M059J (cell line): ENCODE measurements at regions not wholly inside any gene's neighbourhood (a gene's known extent, or its start where the extent isn't known, plus 50 kb on each side); places are given as distances from the start of the nearest gene placed in this dataset.

Source experiments
- DNase-seq: peaks from one replicate; pipeline ENCODE4 v3.0.0-alpha.2; 2012; ENCODE audit warnings: low read depth

GRCh38 chr20:57079031-57080005 lies 187.1 kb downstream of the BMP7 start:
- peak; percentile 50 for DNase-seq

GRCh38 chr20:57080796-57081195 lies 185.6 kb downstream of the BMP7 start:
- peak; percentile 80 for DNase-seq

DNA sequence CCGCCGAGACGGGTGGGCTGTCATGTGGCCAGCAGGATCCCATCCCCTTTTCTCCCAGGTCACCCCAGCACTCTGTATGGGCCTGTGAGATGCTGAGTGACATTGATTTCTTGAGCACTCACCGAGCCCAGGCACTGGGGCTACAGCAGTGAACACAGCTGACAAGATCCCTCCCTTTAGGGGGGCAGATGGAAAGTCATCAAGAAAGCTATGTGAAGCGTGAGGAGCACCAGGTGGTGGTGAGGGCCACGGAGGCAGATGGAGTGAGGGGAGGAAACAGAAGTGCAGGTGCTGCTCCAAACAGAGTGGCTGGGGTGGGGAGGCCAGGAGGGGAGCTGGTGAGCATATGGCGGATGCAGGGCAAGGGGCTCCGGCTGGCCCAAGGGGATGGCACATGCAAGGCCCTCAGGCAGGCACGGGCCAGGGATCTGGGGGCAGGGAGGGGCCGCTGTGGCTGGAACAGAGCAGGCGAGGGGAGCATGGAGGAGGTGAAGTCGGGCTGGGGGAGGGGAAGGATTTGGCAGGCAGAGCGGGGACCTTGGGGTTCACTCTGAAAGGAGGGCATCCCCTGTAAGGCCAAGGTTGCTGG lies 184.0 kb downstream of the BMP7 start:
- no peak for DNase-seq

DNA sequence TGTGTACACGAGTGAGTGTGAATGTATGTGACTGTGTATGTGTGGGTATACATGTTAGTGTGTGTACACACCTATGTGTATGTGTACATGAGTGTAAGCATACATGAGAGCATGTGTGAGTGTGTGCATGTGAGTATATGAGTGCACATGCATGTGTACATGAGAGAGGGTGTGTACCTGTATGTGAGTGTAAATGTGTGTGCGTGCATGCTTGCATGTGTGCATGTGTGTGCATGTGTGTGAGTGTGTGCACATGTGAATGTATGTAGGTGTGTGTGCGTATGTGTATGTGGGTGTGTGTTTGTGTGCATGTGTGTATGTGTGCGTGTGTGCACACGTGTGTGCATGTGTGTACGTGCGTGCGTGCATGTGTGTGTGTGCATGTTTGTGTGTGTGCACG lies 183.4 kb downstream of the BMP7 start:
- DNase-seq, result no peak

- DNase-seq, result no peak
These were observed 180.4 kb downstream of the BMP7 start for GRCh38 chr20:57086066-57086465.

GRCh38 chr20:57087102-57087501 lies 179.3 kb downstream of the BMP7 start:
- no peak for DNase-seq

DNA sequence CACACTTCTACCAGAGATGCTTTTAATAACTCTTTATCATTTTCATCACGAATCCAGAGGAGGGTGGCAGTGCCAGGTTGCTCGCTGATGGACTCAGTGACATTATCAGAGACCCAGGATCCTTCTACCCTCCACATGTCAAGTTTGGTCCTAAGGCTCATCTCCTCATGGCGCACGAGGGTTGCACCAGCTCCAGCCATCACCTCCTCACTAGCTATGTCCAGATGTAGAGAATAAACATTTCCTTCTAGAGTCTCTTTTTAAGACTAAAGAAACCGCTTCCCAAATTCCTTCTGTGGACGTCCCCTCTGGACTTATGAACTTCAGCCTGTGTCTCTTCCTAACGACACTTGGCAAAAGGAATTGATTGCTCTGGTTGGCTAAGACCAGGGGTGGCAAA lies 178.7 kb downstream of the BMP7 start:
- no peak for DNase-seq

GRCh38 chr20:57088436-57088835 lies 178.0 kb downstream of the BMP7 start:
- no peak for DNase-seq

DNA sequence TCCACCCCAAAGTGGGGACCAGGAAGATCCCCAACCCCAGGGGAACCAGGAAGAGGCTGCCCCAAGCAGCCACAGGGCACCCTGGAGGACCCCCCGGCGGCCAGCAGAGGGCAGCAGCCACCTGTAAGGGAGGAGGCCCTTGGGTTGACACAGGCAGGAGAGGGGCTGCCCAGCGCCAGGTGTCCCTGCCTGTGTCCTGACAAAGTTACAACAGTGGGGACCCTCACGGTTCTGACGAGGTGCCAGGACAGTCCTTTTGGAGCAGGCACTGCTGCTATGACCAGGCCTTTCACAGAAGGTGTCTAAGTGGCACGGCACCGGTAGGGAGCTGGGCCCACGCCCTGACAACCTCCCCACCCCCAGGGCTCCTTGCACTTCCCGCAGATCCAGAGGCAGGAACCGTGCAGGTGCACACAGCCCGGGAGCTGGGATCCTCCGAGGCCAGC lies 176.7 kb downstream of the BMP7 start:
- DNase-seq, result peak; percentile 56

GRCh38 chr20:57090590-57091560 lies 175.6 kb downstream of the BMP7 start:
- no peak for DNase-seq

DNA sequence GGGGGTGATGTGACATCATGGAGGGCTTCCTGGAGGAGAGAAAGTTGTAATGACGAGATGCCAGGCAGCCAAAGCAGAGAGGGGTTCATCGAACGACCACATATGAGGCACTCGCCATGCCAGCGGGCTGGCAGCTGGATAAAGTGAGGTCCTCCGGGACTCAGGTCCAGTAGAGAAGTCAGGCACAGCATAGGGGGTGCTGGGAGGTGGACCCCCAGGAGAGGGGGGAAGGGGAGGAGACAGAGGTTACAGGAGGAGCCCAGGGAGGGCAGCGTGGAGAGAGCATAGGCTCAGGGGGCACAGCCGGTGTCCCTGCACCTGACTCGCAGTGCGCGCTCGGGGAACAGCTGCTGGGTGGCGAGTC lies 174.7 kb downstream of the BMP7 start:
- no peak for DNase-seq

- peak; percentile 43 for DNase-seq
These were observed 174.1 kb downstream of the BMP7 start for GRCh38 chr20:57092112-57092899.

DNA sequence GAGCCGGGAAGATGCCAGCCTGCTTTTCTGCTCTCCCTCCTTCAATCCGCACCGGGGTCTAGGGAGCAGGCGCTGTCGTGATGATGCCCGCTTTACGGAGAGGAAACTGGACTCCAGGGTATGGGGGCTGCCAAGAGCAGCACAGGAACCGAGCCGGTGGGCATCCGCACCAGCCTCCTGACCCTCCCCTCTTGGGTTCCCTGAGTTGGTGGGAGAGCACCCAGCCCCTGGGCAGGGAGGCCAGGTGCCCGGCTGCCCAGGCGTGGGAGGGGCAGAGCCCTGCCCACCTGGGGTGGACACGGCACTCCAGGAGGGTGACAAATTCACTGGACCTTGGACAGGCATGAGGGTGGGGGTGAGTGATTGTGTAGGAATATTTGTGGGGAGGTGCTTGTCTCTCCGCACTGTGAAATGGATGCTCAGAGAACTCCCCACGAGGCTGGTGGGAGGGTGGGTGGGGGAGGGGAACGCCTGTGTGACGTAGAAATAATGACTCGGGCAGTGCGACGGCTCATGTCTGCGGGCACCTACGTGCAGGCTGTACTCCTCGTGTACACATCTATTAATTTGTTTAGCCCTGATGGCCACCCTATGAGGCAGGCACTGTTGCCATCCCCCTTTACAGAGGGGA lies 173.4 kb downstream of the BMP7 start:
- DNase-seq, result no peak

- no peak for DNase-seq
These were observed 172.7 kb downstream of the BMP7 start for GRCh38 chr20:57093766-57094165.

GRCh38 chr20:57094252-57094891 lies 172.1 kb downstream of the BMP7 start:
- DNase-seq, result no peak

- DNase-seq, result no peak
These were observed 171.4 kb downstream of the BMP7 start for GRCh38 chr20:57094991-57095390.

DNA sequence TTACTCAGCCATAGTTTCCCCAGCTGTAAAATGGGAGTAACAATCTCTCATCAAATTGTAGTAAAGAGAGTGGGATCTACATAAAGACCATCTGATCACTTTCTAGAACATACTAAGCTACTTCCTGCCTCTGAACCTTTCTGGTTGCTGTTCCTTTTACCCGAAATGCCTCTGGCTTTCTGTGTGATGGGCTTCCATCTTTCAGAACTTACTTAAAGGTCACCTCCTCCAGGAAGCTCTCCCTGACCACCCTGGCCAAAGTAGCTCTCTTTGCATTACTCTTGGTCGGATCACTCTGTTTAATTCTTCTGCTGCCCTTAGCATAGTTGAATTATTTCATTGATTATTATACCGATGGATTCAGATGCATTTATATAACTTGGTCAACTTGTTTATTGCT lies 171.0 kb downstream of the BMP7 start:
- no peak for DNase-seq

DNA sequence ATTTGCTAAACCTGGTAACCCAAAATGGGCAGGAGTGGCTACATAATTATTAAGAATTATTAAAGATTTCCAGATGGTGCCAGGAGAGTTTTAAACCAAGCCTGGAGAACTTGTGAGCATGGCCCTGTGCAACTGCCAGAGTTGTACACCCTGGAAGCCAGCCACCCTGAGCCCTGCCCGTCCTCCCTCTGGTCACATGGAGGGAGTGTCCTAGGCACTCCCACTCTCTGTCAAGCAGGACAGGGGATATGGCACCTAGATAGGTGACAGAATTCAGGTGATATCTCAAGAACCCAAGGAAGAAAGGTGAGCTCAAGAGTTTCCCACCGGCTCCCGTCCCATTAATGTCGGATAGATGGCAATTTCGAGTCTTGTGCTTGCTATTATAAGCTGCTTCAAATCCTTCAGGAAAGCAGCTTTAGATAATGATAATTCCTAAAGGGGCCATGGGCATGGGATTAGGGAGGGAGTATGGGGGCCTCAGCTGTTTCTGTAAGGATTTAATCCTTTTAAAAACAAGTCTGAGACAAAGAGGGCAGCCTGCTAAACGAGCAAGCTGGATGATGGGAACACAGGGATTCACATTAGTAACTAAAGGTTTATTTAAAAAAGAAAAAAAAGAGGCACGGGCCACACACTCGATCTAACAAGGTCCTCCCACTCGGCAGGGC lies 169.1 kb downstream of the BMP7 start:
- no peak for DNase-seq

DNA sequence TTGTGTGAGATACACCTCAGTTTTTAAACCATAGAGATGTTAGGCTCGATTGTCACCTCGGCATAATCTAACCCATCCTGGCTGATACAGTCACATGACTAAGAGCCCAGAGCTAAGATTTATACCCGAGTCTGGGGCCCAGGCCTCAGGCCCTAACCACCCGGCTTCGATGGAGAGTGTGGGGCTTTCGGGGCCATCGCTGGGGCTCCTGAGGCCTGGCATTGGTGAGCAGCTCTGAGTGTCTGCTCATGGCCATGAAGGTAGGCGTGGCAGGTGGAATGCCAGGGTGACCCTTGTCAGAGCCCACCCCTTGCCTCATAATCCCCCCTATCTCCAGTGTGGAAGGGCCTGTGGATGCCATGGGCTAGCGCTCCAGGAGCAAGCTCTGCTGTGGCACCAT lies 164.3 kb downstream of the BMP7 start:
- DNase-seq, result no peak

GRCh38 chr20:57102566-57102965 lies 163.9 kb downstream of the BMP7 start:
- DNase-seq, result no peak
